ENCODE measurements at regions not wholly inside any gene's neighbourhood (a gene's known extent, or its start where the extent isn't known, plus 50 kb on each side); places are given as distances from the start of the nearest gene placed in this dataset.

DNA sequence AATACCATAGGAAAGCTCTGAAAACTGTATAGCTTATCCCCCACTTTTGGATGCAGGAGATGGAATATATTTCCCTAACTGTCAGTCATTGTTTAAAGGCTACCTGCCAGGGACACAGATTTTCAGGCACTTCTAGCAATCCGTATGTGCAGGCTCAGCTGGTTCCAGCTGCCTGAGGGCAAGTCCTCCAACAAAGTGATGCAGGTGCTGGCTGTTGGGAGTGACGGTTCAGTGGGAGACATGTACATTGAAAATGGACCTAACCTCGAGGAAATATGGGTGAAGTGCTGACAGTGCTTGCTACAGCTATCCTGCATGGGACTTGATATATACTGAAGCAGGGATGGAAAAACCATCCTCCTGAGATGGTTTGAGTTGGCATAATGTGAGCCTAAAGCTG, 153.1 kb upstream of the GAP43 start:
- no peak for DNase-seq (ENCODE audit: low spot score)

DNA sequence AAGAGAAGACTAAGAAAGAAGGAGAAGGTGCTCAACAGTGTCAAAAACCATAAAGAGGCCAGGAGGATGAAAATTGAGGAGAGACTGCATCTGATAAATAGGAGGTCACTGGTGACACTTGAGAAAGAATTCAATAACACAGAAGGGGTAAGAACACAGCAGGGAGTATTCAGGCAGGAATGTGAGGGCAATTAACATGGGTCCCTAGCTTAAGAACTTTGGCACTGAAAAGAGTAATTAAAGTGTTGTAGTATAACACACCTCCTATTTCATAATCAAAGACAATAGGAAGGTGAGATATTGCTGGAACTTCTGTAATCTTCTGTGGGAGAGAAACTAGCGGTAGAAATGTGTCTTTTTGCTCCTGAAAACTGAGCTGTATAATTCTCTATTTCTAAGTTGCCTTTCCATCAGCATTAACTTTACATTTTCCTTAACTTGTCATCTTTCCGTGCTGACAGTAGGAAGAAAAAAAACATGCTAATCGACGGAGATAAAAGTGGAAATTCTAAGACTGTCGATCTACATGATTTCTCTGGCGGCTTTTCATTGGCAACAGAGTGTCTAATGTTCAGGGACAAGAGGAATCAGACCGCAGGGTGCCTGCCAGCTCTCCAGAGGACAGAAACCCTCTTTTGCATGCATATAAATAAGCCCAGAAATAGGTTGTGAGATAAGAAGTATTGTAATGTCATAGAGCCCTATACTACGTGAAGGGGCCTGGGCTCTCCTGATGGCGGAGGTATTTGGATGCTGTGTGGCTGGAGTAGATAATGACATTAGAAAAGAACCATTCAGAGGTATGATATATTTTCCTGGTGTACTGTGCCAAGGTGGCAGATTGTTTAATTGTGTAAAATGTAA, 147.9 kb upstream of the GAP43 start:
- no peak for DNase-seq (ENCODE audit: low spot score)

DNA sequence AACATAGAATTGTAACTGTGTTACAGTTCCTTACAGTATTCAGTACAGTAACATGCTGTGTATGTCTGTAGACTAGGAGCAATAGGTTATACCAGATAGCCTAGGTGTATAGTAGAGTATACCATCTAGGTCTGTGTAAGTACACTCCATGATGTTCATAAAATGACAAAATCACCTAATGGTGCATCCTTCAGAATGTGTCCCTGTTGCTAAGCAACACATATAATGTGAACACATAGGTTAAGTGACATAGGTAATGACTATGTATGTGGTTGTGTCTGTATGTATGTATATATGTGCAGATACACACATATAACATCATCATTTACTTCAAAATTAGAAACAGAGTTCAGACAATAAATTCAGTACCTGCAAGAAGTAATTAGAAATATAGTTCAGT, 146.8 kb upstream of the GAP43 start:
- no peak for DNase-seq (ENCODE audit: low spot score)

DNA sequence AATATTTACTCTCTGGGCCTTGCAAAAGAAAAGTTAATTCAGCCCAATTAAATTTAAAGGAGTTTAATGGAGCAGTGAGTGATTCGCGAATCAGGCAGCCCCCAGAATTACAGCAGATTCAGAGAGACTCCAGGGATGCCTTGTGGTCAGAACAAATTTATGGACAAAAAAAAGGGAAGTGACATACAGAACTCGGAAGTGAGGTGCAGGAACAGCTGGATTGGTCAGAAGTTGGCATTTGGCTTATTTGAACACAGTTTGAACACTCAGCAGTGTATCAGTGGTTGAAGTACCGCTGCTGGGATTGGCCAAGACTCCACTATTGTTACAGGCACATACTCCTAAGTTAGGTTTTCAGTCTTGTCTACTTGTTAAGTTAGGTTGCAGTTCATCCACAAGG, 145.0 kb upstream of the GAP43 start:
- DNase-seq (ENCODE audit: low spot score): no peak

DNA sequence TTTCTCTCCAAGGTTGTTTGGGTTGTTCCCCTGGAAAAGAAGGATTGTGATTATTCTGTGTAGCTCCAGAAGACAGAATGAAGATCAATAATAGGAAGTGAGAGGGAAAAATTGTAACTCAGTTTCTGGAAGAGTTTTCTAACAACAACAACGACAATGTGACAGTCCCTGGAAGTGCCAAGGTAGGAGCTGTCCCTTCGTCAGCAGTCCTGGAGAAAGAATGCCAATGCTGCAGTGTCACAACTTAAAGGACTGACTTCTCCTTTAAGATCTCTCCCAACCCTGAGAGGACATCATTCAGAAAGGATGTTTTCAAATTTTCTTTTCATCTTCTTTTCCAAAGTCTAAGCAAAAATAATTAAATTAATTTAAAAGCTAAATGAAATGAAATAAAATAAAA, 136.4 kb upstream of the GAP43 start:
- no peak for DNase-seq (ENCODE audit: low spot score)

DNA sequence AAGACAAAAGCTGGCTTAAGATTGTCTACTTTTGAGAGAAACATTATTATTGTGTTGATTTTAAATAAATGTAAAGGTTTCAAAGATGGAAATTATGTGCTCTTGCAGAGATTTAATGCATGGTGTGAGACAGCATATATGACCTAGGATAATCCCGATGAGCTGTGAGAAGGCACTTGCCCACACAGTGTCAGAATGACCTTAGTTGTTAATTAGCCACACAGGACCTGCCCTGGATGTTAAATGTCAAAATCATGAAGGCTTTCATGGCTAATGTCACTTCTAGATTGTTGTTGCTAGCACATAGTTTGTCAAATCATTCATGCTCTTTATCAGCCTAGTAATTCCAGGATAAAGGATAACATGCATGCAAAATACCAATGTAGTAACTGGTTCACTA, 135.3 kb upstream of the GAP43 start:
- no peak for DNase-seq (ENCODE audit: low spot score)

DNA sequence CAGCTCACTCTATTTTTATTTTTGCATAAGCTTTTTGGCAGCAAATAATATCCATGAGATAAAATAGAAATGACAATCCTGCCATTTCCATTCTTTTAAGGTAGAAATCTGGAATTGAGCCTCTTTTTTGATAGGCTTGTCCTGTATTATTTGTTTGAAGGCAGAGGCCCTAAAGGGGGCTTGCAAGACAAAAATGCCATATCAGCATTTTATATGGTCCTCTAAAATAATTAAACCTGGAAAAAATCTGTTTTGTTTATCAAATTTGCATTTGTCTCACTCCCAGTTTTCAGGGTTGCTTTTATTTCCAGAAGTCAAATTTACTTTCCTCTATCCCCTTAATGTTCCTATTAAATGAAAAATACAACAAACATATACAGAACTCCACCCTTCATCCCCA, 134.9 kb upstream of the GAP43 start:
- DNase-seq (ENCODE audit: low spot score): no peak

DNA sequence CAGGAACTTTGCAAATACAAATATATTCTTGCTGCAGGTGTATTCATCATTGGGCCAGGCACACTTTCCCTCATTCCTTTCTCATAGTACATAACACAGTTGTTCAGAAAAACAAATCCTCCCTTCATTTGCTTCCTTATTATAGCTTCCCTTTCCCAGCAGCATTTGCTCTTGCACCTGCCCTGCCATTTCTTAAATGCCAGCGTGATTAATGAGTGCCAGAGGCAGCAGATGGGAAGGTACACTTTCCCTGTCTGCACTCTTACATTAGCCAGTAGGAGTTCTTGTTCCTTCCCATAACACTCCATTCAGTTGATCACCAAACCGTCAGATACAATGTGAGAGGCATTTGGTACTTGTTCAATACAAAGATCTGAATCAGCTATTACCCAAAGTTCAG, 128.5 kb upstream of the GAP43 start:
- DNase-seq (ENCODE audit: low spot score): no peak

DNA sequence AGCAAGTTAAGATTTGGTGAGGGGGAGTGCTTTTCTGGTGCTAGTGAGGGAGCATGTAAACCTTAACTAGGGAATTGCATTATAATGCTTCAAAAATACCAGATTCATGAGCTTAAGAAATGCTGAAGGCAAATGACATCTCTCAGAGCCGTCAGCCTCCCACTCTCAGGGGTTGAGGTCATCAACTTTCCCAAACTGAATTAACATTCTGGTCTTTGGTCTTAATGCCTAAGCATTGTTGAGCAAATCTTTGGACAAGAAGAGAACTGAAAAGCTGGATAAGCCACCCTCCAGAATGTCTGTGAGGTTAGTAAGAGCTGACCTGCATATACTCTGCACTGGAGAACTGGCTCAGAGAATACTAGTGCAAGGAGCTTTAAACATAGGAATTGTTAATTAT, 124.9 kb upstream of the GAP43 start:
- no peak for DNase-seq (ENCODE audit: low spot score)

DNA sequence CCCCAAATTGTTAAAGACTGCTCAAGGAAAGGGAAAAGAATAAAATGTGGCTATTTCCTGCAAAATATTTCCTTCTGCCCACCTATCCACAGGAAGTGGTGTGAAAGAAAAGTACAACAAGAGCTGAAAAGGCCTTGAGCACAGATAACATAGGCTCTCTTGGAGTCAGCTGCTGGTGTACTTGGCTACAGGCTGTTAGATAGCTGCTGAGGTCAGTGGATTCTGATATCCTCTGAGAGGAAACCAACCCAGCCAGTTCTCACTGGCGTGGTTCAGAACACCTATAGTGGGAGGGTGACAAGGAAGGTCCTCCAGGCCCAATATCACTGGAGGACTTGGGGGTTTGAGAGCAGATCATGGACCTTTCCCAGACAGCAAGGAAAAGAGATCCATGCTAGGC, 124.4 kb upstream of the GAP43 start:
- no peak for DNase-seq (ENCODE audit: low spot score)

DNA sequence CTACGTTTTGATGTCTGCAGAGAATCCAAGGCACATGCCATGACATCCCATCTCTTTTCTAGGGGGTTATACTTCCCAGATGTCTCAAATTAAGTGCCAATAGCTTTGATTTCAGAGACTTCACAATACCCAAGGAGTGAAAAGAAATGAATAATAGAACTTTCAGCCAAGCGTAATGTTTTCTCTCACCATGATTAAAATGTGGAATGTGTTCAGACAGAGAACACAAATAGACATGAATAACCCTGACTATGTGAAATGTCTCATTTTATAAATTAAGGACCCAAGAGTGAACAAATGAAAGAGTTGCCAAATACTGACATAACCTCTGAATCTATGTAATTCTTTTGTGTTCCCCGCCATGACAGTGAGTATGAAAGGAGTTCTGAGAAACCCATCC, 123.6 kb upstream of the GAP43 start:
- DNase-seq (ENCODE audit: low spot score): no peak

DNA sequence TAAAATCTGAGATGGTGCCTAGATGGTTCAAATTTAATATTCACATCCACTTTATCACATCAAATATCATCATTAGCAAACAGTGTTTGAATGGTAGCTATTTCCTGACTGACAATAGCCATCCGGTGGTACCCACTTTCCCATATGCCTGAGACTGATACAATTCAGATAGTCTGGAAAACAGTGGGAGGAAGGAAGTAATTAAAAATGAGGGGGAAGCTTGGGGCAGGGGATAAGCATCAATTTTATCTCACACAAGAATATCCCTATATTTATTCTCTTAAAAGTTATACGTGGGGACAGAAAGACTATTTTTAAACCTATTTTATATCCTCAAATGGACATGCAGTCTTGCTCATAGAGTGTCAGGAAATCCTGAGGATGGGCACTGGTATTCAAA, 122.5 kb upstream of the GAP43 start:
- no peak for DNase-seq (ENCODE audit: low spot score)

DNA sequence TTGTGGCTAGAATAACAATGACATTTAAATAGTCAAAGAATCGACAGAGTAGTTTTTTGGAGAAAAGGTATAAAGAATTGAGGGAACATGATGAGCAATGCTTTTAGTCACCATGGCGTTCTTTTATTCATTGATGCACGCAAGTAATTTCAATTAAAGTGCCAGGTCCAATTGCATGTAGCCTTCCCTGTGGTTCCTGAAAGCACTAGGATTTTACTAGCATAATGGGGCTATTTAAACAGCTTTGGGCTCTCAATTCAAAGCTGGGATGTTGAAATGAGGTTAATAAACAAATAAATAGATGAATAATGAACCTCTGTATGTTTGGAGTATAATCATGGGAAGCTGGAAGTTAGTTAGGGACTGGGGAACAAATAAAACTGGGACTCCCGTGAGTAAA, 121.2 kb upstream of the GAP43 start:
- no peak for DNase-seq (ENCODE audit: low spot score)

DNA sequence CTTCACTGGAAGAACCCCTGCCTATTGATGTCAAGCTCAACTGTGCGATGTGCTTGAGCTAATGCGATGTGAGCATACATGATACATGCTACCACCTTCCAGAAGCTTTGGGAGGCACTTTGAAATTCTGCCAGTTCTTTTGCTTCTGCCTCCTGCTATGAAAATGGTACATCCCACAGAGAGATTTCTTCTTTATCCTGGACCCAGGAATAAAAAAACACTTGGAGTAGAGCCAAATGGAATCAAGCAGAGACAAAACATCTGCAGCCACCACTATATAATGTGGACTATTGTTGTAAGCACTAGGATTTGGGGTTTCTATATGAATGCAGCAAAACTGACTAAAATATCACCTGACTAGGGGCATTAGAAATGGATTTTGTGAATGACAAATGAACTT, 119.9 kb upstream of the GAP43 start:
- no peak for DNase-seq (ENCODE audit: low spot score)

DNA sequence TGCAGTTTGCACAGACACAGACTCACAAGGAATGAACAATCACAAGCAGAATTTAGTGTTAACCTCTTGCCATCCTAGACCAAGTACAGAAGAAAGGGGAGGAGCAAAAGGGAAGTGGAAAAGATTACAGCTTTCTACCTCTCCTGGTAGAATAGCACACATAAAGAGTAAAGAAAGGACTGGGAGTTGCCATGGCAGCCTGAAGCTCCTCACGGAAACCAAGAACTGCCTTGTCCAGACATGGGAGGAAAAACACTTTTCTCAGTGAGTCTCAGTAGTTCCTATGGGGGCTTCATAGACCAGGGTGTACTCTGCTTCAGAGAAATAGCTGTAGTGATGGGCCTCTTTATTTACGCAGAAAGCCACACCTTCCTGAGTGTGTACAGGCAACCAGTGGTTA, 114.7 kb upstream of the GAP43 start:
- DNase-seq (ENCODE audit: low spot score): no peak

DNA sequence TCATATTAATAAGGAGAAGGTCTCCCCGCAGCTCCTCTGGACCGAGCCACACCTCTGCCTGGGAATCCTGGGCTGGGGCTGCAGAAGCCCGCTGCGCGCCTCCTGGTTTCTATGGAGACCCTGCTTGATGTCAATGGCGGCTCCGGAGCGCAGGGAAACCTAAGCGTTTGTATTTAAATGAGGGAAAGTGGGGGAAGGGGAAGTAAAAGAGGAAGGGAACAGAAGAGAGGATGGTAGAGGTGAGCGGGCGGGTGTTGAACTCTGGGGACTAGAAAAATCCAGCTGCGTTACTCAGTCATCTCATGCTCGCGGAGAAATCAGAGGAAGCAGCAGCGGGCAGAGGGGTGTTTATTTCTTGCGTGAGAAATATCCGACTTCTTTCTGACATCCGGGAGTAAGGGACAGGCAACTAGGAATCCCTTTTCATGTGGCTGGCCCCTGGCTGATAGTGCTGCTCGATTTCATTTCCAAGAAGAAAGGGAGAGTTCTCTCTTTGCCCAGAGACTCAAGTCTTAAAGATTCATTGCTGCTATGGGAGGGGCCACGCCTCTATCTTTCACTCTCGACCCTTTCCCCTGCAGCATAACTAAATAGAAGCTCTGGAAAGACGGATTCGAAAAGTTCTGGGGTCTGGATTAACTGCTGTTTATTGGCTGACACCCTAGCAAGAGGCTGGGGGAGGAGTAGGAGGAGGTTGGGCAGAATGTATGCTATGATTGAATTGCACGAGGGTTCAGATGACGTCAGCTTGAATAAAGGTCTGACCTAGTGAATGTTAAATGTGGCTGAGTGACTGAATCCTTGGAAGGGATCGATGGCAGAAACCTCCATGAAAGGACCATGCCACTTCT, 110.5 kb upstream of the GAP43 start:
- peak; percentile 47 for DNase-seq (ENCODE audit: low spot score)

DNA sequence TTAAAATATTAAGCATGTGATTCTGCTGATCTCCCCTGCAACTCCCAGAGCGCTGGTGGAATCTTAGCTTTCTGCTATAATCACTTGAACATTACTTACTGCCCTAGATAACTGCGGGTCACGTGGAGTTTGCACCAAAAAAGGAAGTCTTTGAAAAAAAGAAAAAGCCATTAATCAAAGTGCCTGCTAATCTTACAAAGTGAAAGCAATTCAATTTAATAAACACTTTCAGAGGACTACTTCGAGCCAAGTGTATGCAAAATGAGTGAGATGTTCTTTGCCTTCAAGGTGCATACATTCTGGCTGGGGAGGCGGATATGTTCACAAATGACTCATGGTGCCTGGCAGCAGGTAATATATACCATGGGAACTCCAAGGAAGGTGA, 109.9 kb upstream of the GAP43 start:
- DNase-seq (ENCODE audit: low spot score): no peak

DNA sequence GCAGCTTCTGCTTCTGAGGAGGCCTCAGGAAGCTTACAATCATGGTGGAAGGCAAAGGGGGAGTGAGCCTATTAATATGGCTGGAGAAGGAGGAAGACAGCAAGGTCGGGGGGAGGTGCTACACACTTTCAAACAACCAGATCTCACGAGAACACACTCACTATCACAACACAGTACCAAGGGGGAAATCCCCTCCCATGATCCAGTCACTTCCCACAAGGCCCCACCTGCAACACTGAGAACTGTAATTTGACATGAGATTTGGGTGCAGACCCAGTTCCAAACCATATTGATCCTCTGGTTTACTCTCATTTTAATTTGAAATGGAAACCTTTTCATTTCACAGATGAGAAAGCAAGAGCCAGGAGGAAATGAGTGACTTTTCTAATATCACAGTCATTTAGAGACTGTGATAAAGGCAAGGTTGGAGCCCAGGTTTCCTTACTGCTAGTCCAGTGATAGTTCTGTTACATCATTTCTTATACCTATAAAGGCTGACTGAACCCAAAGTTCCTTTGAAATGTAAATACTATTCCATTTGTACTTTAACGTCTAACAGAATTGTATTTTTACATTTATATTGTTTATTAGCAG, 105.8 kb upstream of the GAP43 start:
- no peak for DNase-seq (ENCODE audit: low spot score)

DNA sequence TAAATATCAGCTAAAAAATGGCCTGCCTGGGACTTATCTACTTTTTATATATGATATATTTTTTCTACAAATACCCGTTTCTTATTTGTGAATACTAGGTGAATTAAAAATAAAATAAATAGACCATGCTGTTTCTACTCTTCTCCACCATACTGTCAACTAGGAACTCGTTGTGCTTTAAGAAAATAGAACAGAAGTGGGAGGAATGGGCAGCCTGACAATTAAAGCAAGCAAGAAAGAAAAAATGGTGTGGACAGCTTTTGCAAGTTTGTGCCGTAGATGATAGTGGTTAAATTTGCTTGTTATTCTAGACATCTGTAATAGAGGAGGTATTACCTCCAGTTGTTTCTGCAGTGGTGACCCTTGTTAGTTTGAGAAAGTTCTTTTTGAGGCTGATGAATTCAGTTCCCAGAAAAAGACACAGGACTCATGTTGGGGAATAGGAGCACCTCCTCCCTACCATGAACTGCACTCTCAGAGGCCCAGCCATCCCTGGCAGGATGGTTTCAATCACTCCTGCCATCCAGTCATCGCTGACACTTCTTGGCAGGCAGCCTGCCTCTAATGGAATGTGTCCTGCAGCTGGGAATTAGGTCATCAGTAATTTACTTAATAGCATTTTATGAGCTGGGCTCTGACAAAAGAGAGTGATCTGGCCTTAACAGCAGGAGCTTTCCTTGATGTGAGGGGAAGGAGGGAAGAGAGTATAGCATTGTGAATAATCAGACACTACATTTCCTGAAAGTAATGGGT, 105.0 kb upstream of the GAP43 start:
- no peak for DNase-seq (ENCODE audit: low spot score)

DNA sequence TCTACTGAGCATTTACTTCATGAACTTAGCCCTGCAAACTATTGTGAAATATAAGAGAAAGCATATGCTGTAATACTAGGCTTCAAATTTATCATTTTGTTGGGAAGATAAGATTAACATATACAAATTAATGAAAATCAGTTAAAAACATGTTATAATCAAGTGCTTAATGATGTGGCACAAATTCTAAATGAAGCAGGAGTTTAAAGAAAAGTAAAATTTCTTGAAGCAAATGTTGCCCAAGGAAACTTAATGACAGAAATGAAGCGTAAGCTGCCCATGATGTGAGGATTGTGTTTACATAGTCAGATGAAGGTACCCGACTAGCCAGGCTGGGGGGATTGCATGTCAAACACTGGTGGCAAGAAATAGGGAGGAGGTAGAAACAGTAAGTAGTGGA, 103.1 kb upstream of the GAP43 start:
- DNase-seq (ENCODE audit: low spot score): no peak

DNA sequence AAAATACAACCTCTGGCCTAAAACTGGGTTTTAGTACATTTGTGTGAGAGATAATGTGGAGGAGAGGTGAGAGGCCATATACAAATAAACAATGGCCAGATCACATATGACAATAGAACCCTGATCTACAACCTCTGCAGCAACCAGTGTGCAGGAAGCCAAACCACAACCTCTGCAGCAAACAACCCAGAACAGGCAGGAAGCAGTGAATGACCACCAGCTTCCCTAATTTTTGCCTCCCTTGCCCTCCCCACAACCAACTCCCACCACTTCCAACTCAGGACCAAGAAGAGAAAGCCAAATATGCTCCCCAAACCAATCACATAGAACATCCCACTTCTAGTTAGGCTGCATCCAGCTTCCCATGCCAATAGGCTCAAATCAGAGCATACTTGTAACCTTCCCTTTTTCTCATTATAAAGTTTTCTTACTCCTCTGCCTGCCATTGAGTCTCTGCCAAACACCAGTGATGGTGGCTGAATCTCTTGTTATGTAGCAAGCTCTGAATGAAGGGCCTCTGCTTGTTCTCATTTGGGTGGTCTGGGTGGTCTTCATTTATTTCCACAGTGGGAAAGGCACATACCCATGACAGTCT, 102.6 kb upstream of the GAP43 start:
- DNase-seq (ENCODE audit: low spot score): no peak

DNA sequence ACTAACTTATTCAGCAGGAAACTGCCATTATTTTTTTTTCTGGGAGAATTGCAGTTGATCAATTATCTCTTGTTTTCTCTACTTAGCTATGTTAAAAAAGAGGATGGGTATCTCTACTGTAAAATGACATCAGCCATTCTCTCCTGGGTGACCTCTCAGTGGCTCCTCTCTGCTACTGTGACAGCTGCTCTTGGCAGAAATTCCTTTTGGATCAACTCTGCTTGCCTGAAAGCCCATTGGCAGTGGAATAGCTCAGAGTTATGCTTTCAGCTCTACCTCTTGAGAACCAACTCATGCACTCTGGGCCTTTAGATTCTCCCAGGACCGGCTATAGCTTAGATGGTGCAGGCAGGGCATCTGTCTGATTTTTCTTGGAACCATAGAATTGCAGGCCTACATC, 99.9 kb upstream of the GAP43 start:
- no peak for DNase-seq (ENCODE audit: low spot score)

Data from Ammon's horn (tissue), 1 donor.